Trophoblast cell (in vitro differentiated cells and primary cell): ENCODE measurements at regions not wholly inside any gene's neighbourhood (a gene's known extent, or its start where the extent isn't known, plus 50 kb on each side); places are given as distances from the start of the nearest gene placed in this dataset.

Source experiments
- DNase-seq, 2 donors: peaks; one replicate each; pipeline ENCODE4 v3.0.0-alpha.2; 2016
- H2AFZ ChIP-seq: 2 replicates; pipeline ENCODE4 v1.6.1; 2013; ENCODE audit warnings: low read length, moderate library complexity, mild to moderate bottlenecking; ENCODE audit not compliant: insufficient read depth, poor library complexity
- H2AK5ac ChIP-seq: 2 replicates; pipeline ENCODE4 v1.6.1; 2013; ENCODE audit warnings: mild to moderate bottlenecking, low read length
- H2BK120ac ChIP-seq: 2 replicates; pipeline ENCODE4 v1.6.1; 2013; ENCODE audit warnings: low read length, mild to moderate bottlenecking, moderate library complexity; ENCODE audit not compliant: insufficient read depth, poor library complexity
- H2BK12ac ChIP-seq: 2 replicates; pipeline ENCODE4 v1.6.1; 2013; ENCODE audit warnings: mild to moderate bottlenecking, low read length, moderate library complexity
- H2BK5ac ChIP-seq: 2 replicates; pipeline ENCODE4 v1.6.1; 2013; ENCODE audit warnings: low read length, low read depth, moderate library complexity, mild to moderate bottlenecking; ENCODE audit not compliant: poor library complexity
- H3K14ac ChIP-seq: 2 replicates; pipeline ENCODE4 v1.6.1; 2013; ENCODE audit warnings: mild to moderate bottlenecking, low read length
- H3K18ac ChIP-seq: 2 replicates; pipeline ENCODE4 v1.6.1; 2013; ENCODE audit warnings: mild to moderate bottlenecking, low read length
- H3K23ac ChIP-seq: 2 replicates; pipeline ENCODE4 v1.6.1; 2013; ENCODE audit warnings: low read length
- H3K27ac ChIP-seq: 2 replicates; pipeline ENCODE4 v1.5.1; 2013; ENCODE audit warnings: low read depth, mild to moderate bottlenecking, inconsistent platforms, low read length, moderate library complexity
- H3K27me3 ChIP-seq: 2 replicates; pipeline ENCODE4 v1.6.1; 2013; ENCODE audit warnings: inconsistent platforms, mild to moderate bottlenecking, low read length, moderate library complexity; ENCODE audit not compliant: insufficient read depth
- H3K36me3 ChIP-seq, 2 experiments: 1 replicate in 1 of 2; 2 replicates in 1 of 2; pipeline ENCODE4 v1.6.1; 2013; ENCODE audit warnings: low read length in 2 of 2, mild to moderate bottlenecking in 2 of 2, moderate library complexity in 1 of 2; ENCODE audit not compliant: insufficient read depth in 2 of 2, control insufficient read depth in 1 of 2
- H3K4ac ChIP-seq: 2 replicates; pipeline ENCODE4 v1.6.1; 2013; ENCODE audit warnings: low read depth, mild to moderate bottlenecking, low read length, moderate library complexity
- H3K4me1 ChIP-seq, 2 experiments: 1 replicate in 1 of 2; 2 replicates in 1 of 2; pipeline ENCODE4 v1.6.1; 2013; ENCODE audit warnings: low read length in 2 of 2, mild to moderate bottlenecking in 2 of 2, moderate library complexity in 1 of 2; ENCODE audit not compliant: insufficient read depth in 2 of 2, control insufficient read depth in 1 of 2
- H3K4me2 ChIP-seq: 2 replicates; pipeline ENCODE4 v1.6.1; 2013; ENCODE audit warnings: inconsistent platforms, mild to moderate bottlenecking, low read length, moderate library complexity
- H3K4me3 ChIP-seq: 2 replicates; pipeline ENCODE4 v1.5.1; 2013; ENCODE audit warnings: mild to moderate bottlenecking, low read depth, low read length, inconsistent platforms
- H3K79me1 ChIP-seq: one replicate; pipeline ENCODE4 v1.6.1; 2013; ENCODE audit warnings: low read length
- H3K79me2 ChIP-seq: 2 replicates; pipeline ENCODE4 v1.6.1; 2013; ENCODE audit warnings: low read length, mild to moderate bottlenecking; ENCODE audit not compliant: control insufficient read depth, insufficient read depth, poor library complexity
- H3K9ac ChIP-seq: 2 replicates; pipeline ENCODE4 v1.6.1; 2013; ENCODE audit warnings: mild to moderate bottlenecking, low read length
- H3K9me3 ChIP-seq: 2 replicates; pipeline ENCODE4 v1.6.1; 2013; ENCODE audit warnings: low read depth, mild to moderate bottlenecking, control low read depth, inconsistent platforms, low read length; ENCODE audit not compliant: insufficient read depth
- H4K12ac ChIP-seq: 2 replicates; pipeline ENCODE4 v1.6.1; 2013; ENCODE audit warnings: low read depth, mild to moderate bottlenecking, low read length, moderate library complexity
- H4K8ac ChIP-seq: 2 replicates; pipeline ENCODE4 v1.6.1; 2013; ENCODE audit warnings: low read depth, mild to moderate bottlenecking, low read length, moderate library complexity
- H4K91ac ChIP-seq: one replicate; pipeline ENCODE4 v1.6.1; 2013; ENCODE audit warnings: low read depth, mild to moderate bottlenecking, low read length, moderate library complexity
- WGBS: extraction: QIAGEN DNeasy Blood & Tissue Kit; methylation state at CpG from one replicate; pipeline ENCODE4 v1.1.7; 2013; ENCODE audit warnings: missing lambda C conversion rate; ENCODE audit not compliant: insufficient read length, insufficient coverage; ENCODE audit errors: extremely low coverage; 5-methylcytosine and 5-hydroxymethylcytosine counted together

- no peaks in the 10 kb centered on the region for H3K4me1 ChIP-seq
- no peak overlapping the region for H3K23ac ChIP-seq
- no peak overlapping the region for H2BK120ac ChIP-seq
- H4K91ac ChIP-seq, result no peak overlapping the region
- WGBS, result no CpG with 5 or more reads among the region's 10 CpGs
- no peak overlapping the region for H3K4me3 ChIP-seq
- no peak overlapping the region for H2AK5ac ChIP-seq
- no peak overlapping the region for H3K4ac ChIP-seq
- H2BK12ac ChIP-seq, result no peak overlapping the region
- no peak overlapping the region for H4K8ac ChIP-seq
- H3K9ac ChIP-seq, result no peak overlapping the region
- H4K12ac ChIP-seq, result no peak overlapping the region
- no peak overlapping the region for H2AFZ ChIP-seq
- no peak overlapping the region for H3K14ac ChIP-seq
- H3K36me3 ChIP-seq, result no peaks in the 10 kb centered on the region
- H3K9me3 ChIP-seq, result peaks cover 2% of the 10 kb centered on the region
- no peaks in the 10 kb centered on the region for H3K27me3 ChIP-seq
- DNase-seq, result no peak
- no peak overlapping the region for H3K4me2 ChIP-seq
- no peak overlapping the region for H2BK5ac ChIP-seq
- H3K79me2 ChIP-seq, result no peaks in the 10 kb centered on the region
- H3K79me1 ChIP-seq, result no peaks in the 10 kb centered on the region
- H3K18ac ChIP-seq, result no peak overlapping the region
- H3K27ac ChIP-seq, result no peak overlapping the region
Measured at GRCh38 chr4:189511581-189511980, 429.1 kb upstream of the FRG1 start.

- no peak overlapping the region for H2BK120ac ChIP-seq
- no peak overlapping the region for H3K23ac ChIP-seq
- no peak overlapping the region for H3K9ac ChIP-seq
- WGBS, result no CpG with 5 or more reads among the region's 7 CpGs
- peaks cover 2% of the 10 kb centered on the region for H3K9me3 ChIP-seq
- no peak overlapping the region for H4K12ac ChIP-seq
- no peak overlapping the region for H3K27ac ChIP-seq
- H3K18ac ChIP-seq, result no peak overlapping the region
- no peak overlapping the region for H3K14ac ChIP-seq
- DNase-seq, result no peak
- H3K4me3 ChIP-seq, result no peak overlapping the region
- no peaks in the 10 kb centered on the region for H3K27me3 ChIP-seq
- no peak overlapping the region for H3K4ac ChIP-seq
- H2BK5ac ChIP-seq, result no peak overlapping the region
- no peak overlapping the region for H3K4me2 ChIP-seq
- no peak overlapping the region for H4K8ac ChIP-seq
- no peaks in the 10 kb centered on the region for H3K36me3 ChIP-seq
- no peaks in the 10 kb centered on the region for H3K79me2 ChIP-seq
- no peak overlapping the region for H2AFZ ChIP-seq
- H3K79me1 ChIP-seq, result no peaks in the 10 kb centered on the region
- no peak overlapping the region for H2AK5ac ChIP-seq
- H3K4me1 ChIP-seq, result no peaks in the 10 kb centered on the region
- no peak overlapping the region for H2BK12ac ChIP-seq
- no peak overlapping the region for H4K91ac ChIP-seq
Measured at GRCh38 chr4:189513421-189513820, 427.3 kb upstream of the FRG1 start.

GRCh38 chr4:189514209-189514608, 426.5 kb upstream of the FRG1 start:
- Histone ChIP-seq H3K9ac (no peak overlapping the region), H3K14ac (no peak overlapping the region), H3K27me3 (no peaks in the 10 kb centered on the region), H3K36me3 (no peaks in the 10 kb centered on the region), H3K4ac (no peak overlapping the region), H4K12ac (no peak overlapping the region), H2BK120ac (no peak overlapping the region), H3K23ac (no peak overlapping the region), H3K79me2 (no peaks in the 10 kb centered on the region), H3K18ac (no peak overlapping the region), H3K4me1 (no peaks in the 10 kb centered on the region), H3K9me3 (peaks cover 2% of the 10 kb centered on the region), H3K79me1 (no peaks in the 10 kb centered on the region), H2BK5ac (no peak overlapping the region), H4K91ac (no peak overlapping the region), H3K4me2 (no peak overlapping the region), H4K8ac (no peak overlapping the region), H3K4me3 (no peak overlapping the region), H3K27ac (no peak overlapping the region), H2BK12ac (no peak overlapping the region), H2AFZ (no peak overlapping the region), H2AK5ac (no peak overlapping the region)
- no peak for DNase-seq
- no CpG with 5 or more reads among the region's 9 CpGs for WGBS

GRCh38 chr4:189516902-189517301, 423.8 kb upstream of the FRG1 start:
- Histone ChIP-seq H3K4ac (no peak overlapping the region), H2BK12ac (no peak overlapping the region), H3K27me3 (no peaks in the 10 kb centered on the region), H2BK120ac (no peak overlapping the region), H3K27ac (no peak overlapping the region), H4K8ac (no peak overlapping the region), H3K14ac (no peak overlapping the region), H2AK5ac (no peak overlapping the region), H3K79me1 (no peaks in the 10 kb centered on the region), H3K4me3 (no peak overlapping the region), H3K23ac (no peak overlapping the region), H3K4me1 (no peaks in the 10 kb centered on the region), H3K36me3 (no peaks in the 10 kb centered on the region), H3K18ac (no peak overlapping the region), H3K79me2 (no peaks in the 10 kb centered on the region), H2AFZ (no peak overlapping the region), H3K9ac (no peak overlapping the region), H4K12ac (no peak overlapping the region), H2BK5ac (no peak overlapping the region), H4K91ac (no peak overlapping the region), H3K4me2 (no peak overlapping the region), H3K9me3 (no peaks in the 10 kb centered on the region)
- no peak for DNase-seq
- no CpG with 5 or more reads among the region's 1 CpG for WGBS
